WTC11 (cell line): ENCODE measurements at regions not wholly inside any gene's neighbourhood (a gene's known extent, or its start where the extent isn't known, plus 50 kb on each side); places are given as distances from the start of the nearest gene placed in this dataset.

Experiments used
- ATAC-seq: fragments of 200-7000 bp; cut with Tn5 transposase; 2 replicates; pipeline ENCODE4 v1.10.0; 2021; ENCODE audit warnings: mild to moderate bottlenecking, moderate library complexity
- CTCF ChIA-PET: fragments of 300-600 bp; sonication (Branson Sonifier 250); formaldehyde crosslinking; loops from one replicate; lab custom pipeline; 2021; ENCODE audit warnings: antibody characterized with exemption; lab: Charles Lee
- POLR2A ChIA-PET: fragments of 350-600 bp; sonication (Branson Sonifier 250); formaldehyde crosslinking; loops from one replicate; lab custom pipeline; 2021; ENCODE audit warnings: antibody characterized with exemption; lab: Charles Lee
- DNase-seq: peaks from one replicate; pipeline ENCODE4 v3.0.0; 2021; ENCODE audit warnings: low spot score
- H3K27ac Mint-ChIP-seq: 2 replicates; pipeline ENCODE4 v1.8.0; 2021; ENCODE audit warnings: mixed read lengths
- H3K27me3 Mint-ChIP-seq: 2 replicates; pipeline ENCODE4 v1.8.0; 2021; ENCODE audit warnings: low read depth, mild to moderate bottlenecking, moderate library complexity, mixed read lengths
- H3K36me3 Mint-ChIP-seq: 2 replicates; pipeline ENCODE4 v1.8.0; 2021; ENCODE audit warnings: mixed read lengths
- H3K4me1 Mint-ChIP-seq: 2 replicates; pipeline ENCODE4 v1.8.0; 2022; ENCODE audit warnings: mixed read lengths
- H3K4me3 Mint-ChIP-seq: 2 replicates; pipeline ENCODE4 v1.8.0; 2021; ENCODE audit warnings: mild to moderate bottlenecking, moderate library complexity, mixed read lengths
- H3K9me3 Mint-ChIP-seq: 2 replicates; pipeline ENCODE4 v1.8.0; 2021; ENCODE audit warnings: mixed read lengths
- AFF4 ChIP-seq: sonication (generic); formaldehyde crosslinking; IDR thresholded peaks from 2 replicates; pipeline ENCODE4 v1.8.1; 2023; ENCODE audit warnings: mild to moderate bottlenecking, missing genetic modification reagents, borderline replicate concordance
- ARID4B ChIP-seq: sonication (generic); formaldehyde crosslinking; IDR thresholded peaks from 2 replicates; pipeline ENCODE4 v1.8.0; 2023; ENCODE audit warnings: missing genetic modification reagents, mild to moderate bottlenecking, borderline replicate concordance
- ATF2 ChIP-seq: sonication (generic); formaldehyde crosslinking; IDR thresholded peaks from 2 replicates; pipeline ENCODE4 v1.8.1; 2022; ENCODE audit warnings: low read depth, missing genetic modification reagents, borderline replicate concordance
- CBFB ChIP-seq: sonication (generic); formaldehyde crosslinking; IDR thresholded peaks from 2 replicates; pipeline ENCODE4 v1.8.1; 2022; ENCODE audit warnings: mild to moderate bottlenecking, low read depth, missing genetic modification reagents
- CDX4 ChIP-seq: fragments of 250-450 bp; sonication (Bioruptor Pico); IDR thresholded peaks from 2 replicates; pipeline ENCODE4 v1.9.0; 2021; ENCODE audit warnings: moderate library complexity, mild to moderate bottlenecking, inconsistent platforms, borderline replicate concordance
- CREB1 ChIP-seq: sonication (generic); formaldehyde crosslinking; IDR thresholded peaks from 2 replicates; pipeline ENCODE4 v1.8.0; 2023; ENCODE audit warnings: mild to moderate bottlenecking, missing genetic modification reagents
- ERG ChIP-seq: fragments of 250-450 bp; sonication (Bioruptor Pico); IDR thresholded peaks from 2 replicates; pipeline ENCODE4 v1.8.0; 2021; ENCODE audit warnings: mild to moderate bottlenecking
- ESRRA ChIP-seq: sonication (generic); formaldehyde crosslinking; IDR thresholded peaks from 2 replicates; pipeline ENCODE4 v1.8.1; 2022; ENCODE audit warnings: mild to moderate bottlenecking, missing genetic modification reagents, borderline replicate concordance
- ETV6 ChIP-seq: sonication (generic); formaldehyde crosslinking; IDR thresholded peaks from 2 replicates; pipeline ENCODE4 v1.8.1; 2022; ENCODE audit warnings: mild to moderate bottlenecking, missing genetic modification reagents
- FOXJ3 ChIP-seq: sonication (generic); formaldehyde crosslinking; IDR thresholded peaks from 2 replicates; pipeline ENCODE4 v1.9.0; 2021; ENCODE audit warnings: missing genetic modification reagents, mild to moderate bottlenecking, borderline replicate concordance
- FOXP4 ChIP-seq: sonication (generic); formaldehyde crosslinking; IDR thresholded peaks from 2 replicates; pipeline ENCODE4 v1.8.0; 2022; ENCODE audit warnings: mild to moderate bottlenecking, missing genetic modification reagents
- GABPB1 ChIP-seq: sonication (generic); formaldehyde crosslinking; IDR thresholded peaks from 2 replicates; pipeline ENCODE4 v1.8.1; 2023; ENCODE audit warnings: mild to moderate bottlenecking, missing genetic modification reagents
- MYBL2 ChIP-seq: sonication (generic); formaldehyde crosslinking; IDR thresholded peaks from 2 replicates; pipeline ENCODE4 v1.8.1; 2023; ENCODE audit warnings: mild to moderate bottlenecking, moderate library complexity, missing genetic modification reagents
- NR2C2 ChIP-seq: sonication (generic); formaldehyde crosslinking; IDR thresholded peaks from 2 replicates; pipeline ENCODE4 v1.8.0; 2022; ENCODE audit warnings: mild to moderate bottlenecking, missing genetic modification reagents
- OVOL2 ChIP-seq: fragments of 250-450 bp; sonication (Bioruptor Pico); IDR thresholded peaks from 2 replicates; pipeline ENCODE4 v1.9.0; 2021; ENCODE audit warnings: mild to moderate bottlenecking, borderline replicate concordance
- TP53 ChIP-seq: sonication (generic); formaldehyde crosslinking; IDR thresholded peaks from 2 replicates; pipeline ENCODE4 v1.8.1; 2023; ENCODE audit warnings: mild to moderate bottlenecking, missing genetic modification reagents
- ZNF121 ChIP-seq: sonication (generic); formaldehyde crosslinking; IDR thresholded peaks from 2 replicates; pipeline ENCODE4 v1.8.0; 2023; ENCODE audit warnings: missing genetic modification reagents
- ZNF232 ChIP-seq: sonication (generic); formaldehyde crosslinking; IDR thresholded peaks from 2 replicates; pipeline ENCODE4 v1.8.0; 2022; ENCODE audit warnings: mild to moderate bottlenecking, missing genetic modification reagents
- ZNF317 ChIP-seq: sonication (generic); formaldehyde crosslinking; IDR thresholded peaks from 2 replicates; pipeline ENCODE4 v1.8.1; 2023; ENCODE audit warnings: low read depth, mild to moderate bottlenecking, moderate library complexity, missing genetic modification reagents, borderline replicate concordance
- ZNF423 ChIP-seq: fragments of 250-450 bp; sonication (Bioruptor Pico); IDR thresholded peaks from 2 replicates; pipeline ENCODE4 v2.1.2; 2022; ENCODE audit warnings: mild to moderate bottlenecking, moderate library complexity

- Mint-ChIP-seq H3K27ac (no peak overlapping the region), H3K27me3 (peaks cover 15% of the 10 kb centered on the region), H3K9me3 (peaks cover 17% of the 10 kb centered on the region), H3K4me1 (peaks cover 6% of the 10 kb centered on the region; the same call in 1 of the 2 replicates), H3K36me3 (peaks cover 4% of the 10 kb centered on the region), H3K4me3 (no peak overlapping the region)
- ChIA-PET CTCF (no interaction called here), POLR2A (no interaction called here)
- TF ChIP-seq ARID4B (no peak), NR2C2 (CRISPR knock-in tag) (no peak), OVOL2 (no peak), ESRRA (CRISPR knock-in tag) (no peak), MYBL2 (CRISPR knock-in tag) (no peak), GABPB1 (CRISPR knock-in tag) (no peak), CDX4 (CRISPR knock-in tag) (no peak), TP53 (CRISPR knock-in tag) (no peak), FOXP4 (CRISPR knock-in tag) (no peak), ZNF232 (no peak), CBFB (no peak), ERG (no peak), ZNF423 (CRISPR knock-in tag) (no peak), ZNF317 (CRISPR knock-in tag) (no peak), ZNF121 (CRISPR knock-in tag) (no peak), ETV6 (CRISPR knock-in tag) (no peak), FOXJ3 (CRISPR knock-in tag) (no peak), ATF2 (CRISPR knock-in tag) (no peak)
- ATAC-seq (no peak), DNase-seq (no peak)
Measured at GRCh38 chr2:56502616-56503015, 318.8 kb downstream of the CCDC85A start.

- TF ChIP-seq CREB1 (CRISPR knock-in tag) (no peak), AFF4 (CRISPR knock-in tag) (no peak)
- DNase-seq (no peak), ATAC-seq (no peak)
- Mint-ChIP-seq H3K27ac (no peak overlapping the region), H3K4me3 (no peak overlapping the region), H3K36me3 (no peaks in the 10 kb centered on the region), H3K9me3 (peaks cover 8% of the 10 kb centered on the region), H3K27me3 (no peaks in the 10 kb centered on the region), H3K4me1 (no peaks in the 10 kb centered on the region)
- ChIA-PET POLR2A (no interaction called here), CTCF (interaction anchor here (1.6 kb wide), 1 partner anchor 322 kb away, joined by 3 read pairs; the partner anchor contains the start of gene CCDC85A)
Measured at GRCh38 chr2:56505885-56506284, 322.1 kb downstream of the CCDC85A start.
